ENCODE measurements at regions not wholly inside any gene's neighbourhood (a gene's known extent, or its start where the extent isn't known, plus 50 kb on each side); places are given as distances from the start of the nearest gene placed in this dataset.
A peak's percentile ranks its signal among the peaks of the same experiment; 100 is the strongest.

DNA sequence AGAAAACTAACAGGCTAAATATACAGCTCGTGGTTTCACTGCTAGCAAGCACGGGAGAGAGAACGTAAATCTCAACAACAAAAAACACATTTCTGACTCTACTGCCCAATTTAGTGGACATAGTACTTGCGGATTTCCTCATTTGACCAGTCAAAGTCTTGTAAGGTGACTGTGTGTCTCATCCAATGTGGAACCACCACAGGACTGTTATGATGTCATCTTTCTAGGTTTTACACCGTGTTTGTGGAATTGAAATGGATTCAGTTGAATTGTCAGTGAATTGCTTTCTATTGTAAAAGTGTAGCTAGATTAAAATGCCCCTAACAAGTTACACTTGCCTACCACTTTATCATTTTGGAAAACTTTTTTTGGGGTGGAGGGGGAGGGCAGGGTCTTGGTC is 1010.8 kb downstream of the NLGN4Y start:
- no peak for DNase-seq

- no peak for DNase-seq
Measured at GRCh38 chrY:15535784-15536511, 1011.6 kb downstream of the NLGN4Y start.

DNA sequence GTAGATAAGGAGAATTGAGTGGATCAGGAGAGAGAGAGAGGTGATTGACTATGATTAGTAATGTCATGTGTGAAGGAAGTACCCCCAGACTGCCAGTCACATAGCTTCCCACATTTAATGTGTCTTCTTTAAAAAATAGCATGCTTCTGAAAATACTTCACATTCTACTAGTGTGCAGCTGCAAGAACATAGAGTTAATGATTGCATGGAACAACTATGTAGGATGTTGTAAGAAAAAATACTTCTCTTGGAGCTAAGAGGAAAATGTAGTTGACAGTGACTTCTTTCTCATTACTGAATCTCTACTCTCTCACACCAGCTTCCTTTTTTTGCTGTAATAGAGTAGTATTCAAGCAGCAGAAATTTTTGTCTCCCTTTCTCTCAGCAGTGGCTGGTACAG is 1016.2 kb downstream of the NLGN4Y start:
- DNase-seq, result no peak

- no peak for DNase-seq
Measured at GRCh38 chrY:15546177-15546754, 1021.9 kb downstream of the NLGN4Y start.

- DNase-seq, result no peak
Measured at GRCh38 chrY:15552074-15552473, 1027.7 kb downstream of the NLGN4Y start.

- no peak for DNase-seq
Measured at GRCh38 chrY:15554991-15555390, 1030.7 kb downstream of the NLGN4Y start.

GRCh38 chrY:15559169-15559568 is 1034.8 kb downstream of the NLGN4Y start:
- DNase-seq, result no peak

DNA sequence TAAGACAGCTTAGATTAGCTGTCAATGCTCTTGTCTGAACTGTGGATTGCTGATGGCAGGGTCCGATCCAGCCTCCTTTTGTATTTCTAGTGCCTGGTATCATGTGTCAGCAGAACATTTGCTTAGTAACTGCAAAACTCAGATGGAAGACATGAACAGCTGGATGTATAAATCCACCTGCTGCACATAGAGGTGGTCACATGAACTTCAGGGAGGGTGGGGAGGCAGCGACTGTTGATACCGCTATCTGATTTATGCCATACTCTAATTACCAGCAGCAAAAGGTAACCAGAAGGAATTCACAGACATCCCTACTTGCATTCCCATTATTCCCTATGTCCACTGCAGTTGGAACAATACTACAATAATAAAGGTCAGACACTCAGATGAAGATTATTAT is 1036.5 kb downstream of the NLGN4Y start:
- no peak for DNase-seq

DNA sequence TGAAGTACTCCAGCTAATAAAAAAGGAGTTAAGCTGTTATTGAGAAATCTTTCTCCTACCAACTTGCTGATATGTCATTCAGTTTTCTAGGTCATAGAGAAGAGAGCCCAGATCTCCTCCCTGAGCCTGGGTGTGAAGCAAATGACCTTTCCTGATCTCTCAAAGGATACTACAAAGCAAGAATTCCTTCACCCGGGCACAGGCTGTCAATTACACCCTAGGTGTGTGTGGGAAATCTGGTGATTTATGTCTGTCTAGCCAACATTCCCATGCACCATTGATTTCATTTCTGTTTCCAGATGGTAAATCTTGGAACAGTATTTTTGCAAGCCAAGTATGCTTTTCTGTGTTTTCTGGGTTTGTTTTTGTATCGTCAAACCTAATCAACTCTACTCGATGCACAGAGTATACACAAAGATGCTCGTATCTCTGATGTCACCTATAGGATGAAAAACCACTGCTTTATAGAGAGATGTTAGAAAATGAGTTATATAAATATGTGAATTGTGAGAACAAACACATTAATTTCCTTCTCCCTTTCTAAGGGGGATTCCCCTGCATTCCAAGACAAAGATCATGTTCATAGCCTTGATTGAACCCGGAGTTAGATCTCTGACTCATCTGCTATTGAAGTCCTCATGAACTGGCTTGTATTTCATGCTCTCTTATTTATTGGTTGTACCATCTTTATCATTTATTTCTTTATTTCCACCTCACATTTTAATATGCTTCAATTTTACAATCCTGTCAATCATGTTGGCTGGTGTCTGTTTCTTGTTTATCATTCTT is 1037.4 kb downstream of the NLGN4Y start:
- DNase-seq, result no peak

- no peak for DNase-seq
Measured at GRCh38 chrY:15577886-15578285, 1053.6 kb downstream of the NLGN4Y start.

GRCh38 chrY:15578761-15579160 is 1054.4 kb downstream of the NLGN4Y start:
- no peak for DNase-seq

DNA sequence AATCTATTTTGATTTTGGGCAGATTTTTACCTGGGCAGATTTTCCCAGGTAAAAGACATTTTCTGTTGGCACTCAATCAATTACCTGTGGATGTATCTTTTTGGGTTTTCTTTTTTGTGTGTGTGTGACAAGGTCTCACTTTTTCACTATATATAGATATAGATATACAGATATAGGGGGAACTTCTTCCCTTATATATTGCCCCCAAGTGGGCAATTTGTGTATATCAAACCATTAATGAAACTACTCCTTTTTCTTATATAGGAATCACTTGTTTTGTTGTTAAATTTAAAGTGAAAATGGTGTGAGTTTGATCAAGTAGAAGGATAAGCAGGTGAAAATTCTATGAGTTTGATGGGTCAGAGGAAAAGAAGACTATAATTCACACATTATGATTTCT is 1054.9 kb downstream of the NLGN4Y start:
- DNase-seq, result peak in 1 of 2 donors; percentile 1

DNA sequence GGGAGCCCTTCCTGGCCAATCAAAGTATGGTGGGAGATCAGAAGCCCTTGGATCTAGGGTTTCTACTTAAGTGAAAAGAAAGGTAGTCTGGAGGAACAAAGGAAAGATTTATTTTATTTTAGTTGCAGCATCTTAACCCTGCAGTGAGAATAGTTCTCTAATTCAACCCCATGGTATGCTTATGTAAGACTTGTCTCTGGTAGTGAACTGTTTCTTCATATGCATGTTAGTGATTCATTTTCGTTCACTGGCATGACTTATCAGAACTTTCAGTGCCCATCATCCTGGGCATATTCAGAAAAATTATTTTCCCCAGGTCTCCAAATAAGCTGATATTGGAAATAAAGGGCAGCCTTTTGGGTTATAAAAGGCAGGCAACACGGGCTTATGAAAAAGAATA is 1058.8 kb downstream of the NLGN4Y start:
- no peak for DNase-seq

DNA sequence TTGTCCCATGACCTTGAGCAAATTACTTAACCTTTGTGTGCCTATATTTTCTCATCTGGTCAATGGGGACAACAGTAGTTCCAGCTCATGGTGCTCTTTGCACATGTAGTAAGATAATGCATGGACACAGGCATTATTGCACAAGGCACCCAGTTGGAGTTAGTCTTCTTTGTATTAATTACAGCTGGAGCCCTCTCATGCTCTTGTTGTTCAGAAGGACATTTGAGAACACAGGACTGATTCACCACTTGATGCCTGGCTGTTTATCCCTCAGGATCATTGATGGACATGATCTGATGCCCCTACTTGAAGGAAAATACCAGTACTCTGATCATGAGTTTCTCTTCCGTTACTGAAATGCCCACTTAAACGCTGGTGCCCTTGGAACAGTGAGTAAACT is 1068.6 kb downstream of the NLGN4Y start:
- no peak for DNase-seq

- no peak for DNase-seq
Measured at GRCh38 chrY:15593476-15594160, 1069.3 kb downstream of the NLGN4Y start.

GRCh38 chrY:15594179-15594578 is 1069.8 kb downstream of the NLGN4Y start:
- DNase-seq, result no peak

- DNase-seq, result no peak
Measured at GRCh38 chrY:15600565-15600964, 1076.2 kb downstream of the NLGN4Y start.

GRCh38 chrY:15624370-15624769 is 1100.0 kb downstream of the NLGN4Y start:
- DNase-seq, result no peak

DNA sequence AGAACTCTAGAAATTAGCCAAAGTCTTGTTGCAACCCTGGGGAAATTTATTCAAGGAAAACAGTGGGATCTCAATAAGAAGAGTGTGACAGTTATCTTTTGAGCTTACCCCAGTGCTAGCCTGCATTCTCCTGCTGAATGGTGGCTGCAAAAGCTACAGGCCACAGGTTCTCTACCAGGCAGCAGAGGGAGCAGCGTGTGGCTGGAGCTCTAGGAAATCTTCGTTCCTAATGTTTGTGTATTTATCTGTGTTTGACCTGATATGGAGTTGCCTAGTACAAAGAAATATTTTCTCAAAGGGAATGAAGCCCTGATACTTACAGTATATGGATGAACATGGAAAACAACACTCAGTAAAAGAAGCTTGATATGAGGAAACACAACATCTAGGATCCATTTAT is 1100.6 kb downstream of the NLGN4Y start:
- DNase-seq, result no peak

- DNase-seq, result no peak
Measured at GRCh38 chrY:15648198-15648597, 1123.9 kb downstream of the NLGN4Y start.

DNA sequence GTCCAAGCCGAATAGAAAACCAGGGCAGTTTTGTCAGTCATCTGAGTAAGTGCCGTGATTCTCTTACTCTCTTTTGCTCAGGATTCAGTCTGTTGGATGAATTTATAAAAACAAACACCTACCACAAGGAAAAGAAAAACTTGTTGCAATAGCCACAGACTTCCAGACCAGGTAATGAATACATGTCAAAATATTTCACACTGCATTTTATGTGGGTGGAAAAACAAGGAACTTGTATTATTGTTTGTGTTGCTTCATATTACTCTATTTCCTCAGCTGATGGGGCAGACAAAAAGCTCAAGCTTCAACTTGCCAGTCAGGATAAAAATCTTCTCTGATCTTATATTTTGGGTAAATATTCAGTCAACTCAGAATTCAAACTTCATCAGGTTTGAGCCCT is 1125.7 kb downstream of the NLGN4Y start:
- no peak for DNase-seq

DNA sequence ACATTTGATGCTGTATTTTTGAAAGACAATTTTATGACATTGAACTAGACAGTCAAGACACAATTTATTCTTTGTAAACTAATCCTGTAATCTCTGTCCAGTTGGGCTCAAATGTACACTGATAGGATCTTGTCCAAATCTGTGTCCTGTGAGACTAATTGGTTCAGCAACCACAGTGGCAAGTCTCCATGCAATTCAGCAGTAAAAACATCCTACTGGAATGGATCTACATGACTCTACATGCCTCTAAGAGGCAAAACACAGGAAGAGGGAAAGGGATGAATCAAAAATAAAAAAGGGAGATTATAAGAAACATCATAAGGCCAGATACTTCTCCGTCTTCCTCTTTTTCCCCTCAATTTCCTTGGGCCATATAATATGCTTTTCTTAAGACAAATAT is 1164.2 kb downstream of the NLGN4Y start:
- DNase-seq, result no peak

- no peak for DNase-seq
Measured at GRCh38 chrY:15689994-15690393, 1165.7 kb downstream of the NLGN4Y start.

DNA sequence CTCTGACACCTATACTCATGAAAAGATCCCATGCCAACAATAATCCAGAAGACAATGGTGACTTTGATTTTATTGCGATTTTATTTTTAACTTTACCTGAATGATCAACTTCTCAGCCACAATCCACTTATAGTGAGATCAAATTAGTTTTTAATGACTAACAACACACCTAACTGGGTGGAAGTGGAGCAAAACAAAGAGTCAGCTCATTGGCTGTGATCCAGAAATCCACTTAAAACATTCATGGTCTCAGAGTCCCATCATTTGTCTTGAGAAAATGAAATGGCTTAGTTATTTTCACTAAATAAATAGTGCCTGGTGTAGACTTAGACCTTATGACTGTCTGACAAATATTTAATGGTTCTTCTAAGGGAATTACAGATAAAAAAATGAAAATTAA is 1177.8 kb downstream of the NLGN4Y start:
- DNase-seq, result no peak

Measured in inflammatory macrophage treated with lipopolysaccharide for 1 hour (primary cell).